ENCODE measurements at regions not wholly inside any gene's neighbourhood (a gene's known extent, or its start where the extent isn't known, plus 50 kb on each side); places are given as distances from the start of the nearest gene placed in this dataset.

GRCh38 chr5:2295476-2295875 lies 412.8 kb upstream of the IRX4 start (continued):
- TF ChIP-seq USF2 (IDR thresholded peaks at IDR 0.05; ENCODE audit: low read length): no peak
- no peak for TF ChIP-seq TEAD4 (IDR thresholded peaks at IDR 0.05; ENCODE audit: low read depth, low read length)
- no peak for TF ChIP-seq BRCA1 (IDR thresholded peaks at IDR 0.05; ENCODE audit: low read depth, low read length)
- no peak for TF ChIP-seq SIX5 (IDR thresholded peaks at IDR 0.05; ENCODE audit: low read depth, low read length)
- no peak for TF ChIP-seq PHF8 (conservative IDR thresholded peaks at IDR 0.05; ENCODE audit: low read depth, low read length)
- TF ChIP-seq RFX5 (IDR thresholded peaks at IDR 0.05; ENCODE audit: borderline replicate concordance, low read depth, low read length): no peak
- TF ChIP-seq SP2 (IDR thresholded peaks at IDR 0.05; ENCODE audit: low read length): no peak

Data from H1 (cell line).